Retinal pigment epithelial cell (primary cell): ENCODE measurements at regions not wholly inside any gene's neighbourhood (a gene's known extent, or its start where the extent isn't known, plus 50 kb on each side); places are given as distances from the start of the nearest gene placed in this dataset.
A peak's percentile ranks its signal among the peaks of the same experiment; 100 is the strongest.

Experiments
- DNase-seq: peaks from one replicate; pipeline ENCODE4 v3.0.0-alpha.2; 2010; ENCODE audit warnings: low read depth
- H3K4me3 ChIP-seq: 2 replicates; pipeline ENCODE4 v1.5.1; 2011; ENCODE audit warnings: mild to moderate bottlenecking, low read length, control low read depth, moderate library complexity
- TF ChIP-seq, protein P1 (sequence below): conservative IDR thresholded peaks from 2 replicates; pipeline ENCODE4 v1.5.1; 2011; ENCODE audit warnings: low read depth, low read length, control low read depth, inconsistent platforms

DNA sequence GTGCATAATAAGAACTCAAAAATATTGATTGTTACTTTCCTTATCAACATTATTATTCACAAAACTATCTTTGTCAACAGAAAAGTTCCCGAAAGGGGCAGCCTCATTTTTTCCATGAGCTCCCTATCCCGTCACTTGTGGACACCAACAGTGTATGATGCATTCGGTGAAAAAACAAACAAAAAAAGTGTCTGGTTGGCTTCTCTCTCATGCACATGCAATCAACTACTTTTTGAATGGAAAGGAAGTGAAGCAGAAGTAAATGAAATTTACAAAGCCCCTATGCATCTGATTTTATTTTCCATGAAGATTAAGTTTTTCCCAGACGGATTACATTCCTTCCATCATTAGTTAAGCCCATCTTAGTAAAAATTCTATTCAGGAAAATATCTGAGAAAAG is 526.9 kb downstream of the RFC3 start:
- DNase-seq = peak; percentile 84
- no peak overlapping the region for H3K4me3 ChIP-seq
- TF ChIP-seq, protein P1, sequence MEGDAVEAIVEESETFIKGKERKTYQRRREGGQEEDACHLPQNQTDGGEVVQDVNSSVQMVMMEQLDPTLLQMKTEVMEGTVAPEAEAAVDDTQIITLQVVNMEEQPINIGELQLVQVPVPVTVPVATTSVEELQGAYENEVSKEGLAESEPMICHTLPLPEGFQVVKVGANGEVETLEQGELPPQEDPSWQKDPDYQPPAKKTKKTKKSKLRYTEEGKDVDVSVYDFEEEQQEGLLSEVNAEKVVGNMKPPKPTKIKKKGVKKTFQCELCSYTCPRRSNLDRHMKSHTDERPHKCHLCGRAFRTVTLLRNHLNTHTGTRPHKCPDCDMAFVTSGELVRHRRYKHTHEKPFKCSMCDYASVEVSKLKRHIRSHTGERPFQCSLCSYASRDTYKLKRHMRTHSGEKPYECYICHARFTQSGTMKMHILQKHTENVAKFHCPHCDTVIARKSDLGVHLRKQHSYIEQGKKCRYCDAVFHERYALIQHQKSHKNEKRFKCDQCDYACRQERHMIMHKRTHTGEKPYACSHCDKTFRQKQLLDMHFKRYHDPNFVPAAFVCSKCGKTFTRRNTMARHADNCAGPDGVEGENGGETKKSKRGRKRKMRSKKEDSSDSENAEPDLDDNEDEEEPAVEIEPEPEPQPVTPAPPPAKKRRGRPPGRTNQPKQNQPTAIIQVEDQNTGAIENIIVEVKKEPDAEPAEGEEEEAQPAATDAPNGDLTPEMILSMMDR = no peak

DNA sequence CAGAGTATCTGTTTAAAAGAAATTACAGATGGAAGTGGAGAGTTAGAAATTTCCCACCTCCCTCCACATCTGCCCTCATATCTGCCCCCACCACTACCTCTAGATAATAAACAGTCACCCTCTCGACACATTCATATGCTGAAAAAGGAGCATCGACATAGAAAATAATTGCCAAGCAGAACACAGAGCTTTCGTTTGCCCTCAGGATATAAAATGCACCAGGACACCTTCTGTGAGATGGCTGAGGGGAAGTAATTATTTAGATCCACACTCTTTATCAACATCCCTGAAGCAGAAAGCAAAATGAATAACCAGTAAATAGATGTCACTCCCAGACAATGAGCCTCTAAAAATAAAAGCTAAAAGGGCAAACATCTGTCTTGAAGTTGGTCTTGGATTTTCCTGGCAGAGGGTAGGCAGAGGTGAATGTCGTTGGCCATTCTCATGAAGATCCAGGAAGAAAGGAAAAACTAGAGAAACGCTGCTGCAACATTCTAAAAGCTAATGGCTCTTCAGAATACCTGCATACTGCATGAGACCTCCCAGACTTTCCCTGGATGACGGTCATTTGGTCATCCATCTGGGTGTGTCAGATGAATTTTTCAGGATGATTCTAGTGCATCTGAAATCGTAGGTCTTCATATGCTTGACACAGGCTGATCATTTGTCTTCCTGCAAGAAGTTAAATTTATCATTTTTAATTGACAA is 527.5 kb downstream of the RFC3 start:
- no peak overlapping the region for H3K4me3 ChIP-seq
- TF ChIP-seq, protein P1 = no peak
- no peak for DNase-seq

DNA sequence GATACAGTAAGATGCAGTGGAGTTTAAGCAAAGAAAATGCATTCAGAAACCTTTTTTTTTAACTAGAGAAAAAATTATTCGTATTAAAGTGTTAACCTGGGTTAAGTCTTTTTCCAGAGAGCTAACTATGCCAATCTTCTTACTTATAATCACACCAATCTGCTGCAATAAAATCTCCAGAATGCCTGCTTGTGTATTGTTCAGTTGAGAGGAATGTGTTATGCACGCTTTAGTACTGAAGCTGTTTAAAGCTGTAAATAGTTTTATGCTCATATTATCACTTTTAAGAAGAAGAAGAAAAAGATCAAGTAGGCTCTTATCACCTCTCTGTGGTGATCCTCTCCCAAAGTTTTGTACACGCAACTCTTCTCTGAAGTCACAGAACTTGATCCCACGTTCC is 528.7 kb downstream of the RFC3 start:
- no peak overlapping the region for H3K4me3 ChIP-seq
- TF ChIP-seq, protein P1 = no peak
- peak; percentile 82 for DNase-seq

DNA sequence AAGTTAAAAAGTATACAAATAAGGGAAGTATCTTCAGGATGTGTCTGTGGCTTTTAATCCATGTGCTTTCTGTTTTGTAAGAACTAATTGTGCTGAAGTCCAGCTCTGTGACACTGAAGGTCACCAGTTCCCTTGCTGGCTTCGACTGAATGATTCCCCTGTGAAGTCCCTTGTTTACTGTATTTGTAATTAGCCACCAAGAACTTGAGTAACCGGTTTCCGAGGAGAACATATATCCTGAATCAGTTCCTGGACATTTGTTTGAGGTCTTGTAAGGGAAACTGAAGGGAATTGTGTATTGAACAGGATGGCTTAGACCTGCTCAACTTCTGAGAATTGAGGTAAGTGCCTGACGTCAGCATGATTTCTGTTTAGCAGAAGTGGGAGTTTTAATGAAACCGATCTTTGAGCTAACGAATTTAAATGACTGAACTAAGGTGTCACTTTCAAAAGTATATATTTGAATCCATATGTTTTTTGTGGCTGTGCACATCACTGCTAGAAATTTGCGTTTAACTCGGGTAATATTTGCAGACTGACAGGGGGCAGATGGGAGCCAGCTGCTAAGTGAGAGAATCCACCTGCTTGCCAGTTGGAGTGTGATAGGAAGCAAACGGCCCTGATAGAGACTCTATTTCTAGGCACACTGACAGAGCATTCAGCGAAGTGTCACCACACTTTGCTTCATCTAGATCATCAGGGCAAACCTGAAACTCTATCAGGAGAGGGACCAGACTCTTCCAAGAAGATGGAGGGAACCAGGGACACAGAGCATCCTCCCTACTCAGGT is 530.0 kb downstream of the RFC3 start:
- DNase-seq = no peak
- TF ChIP-seq, protein P1 = no peak
- H3K4me3 ChIP-seq = no peak overlapping the region

DNA sequence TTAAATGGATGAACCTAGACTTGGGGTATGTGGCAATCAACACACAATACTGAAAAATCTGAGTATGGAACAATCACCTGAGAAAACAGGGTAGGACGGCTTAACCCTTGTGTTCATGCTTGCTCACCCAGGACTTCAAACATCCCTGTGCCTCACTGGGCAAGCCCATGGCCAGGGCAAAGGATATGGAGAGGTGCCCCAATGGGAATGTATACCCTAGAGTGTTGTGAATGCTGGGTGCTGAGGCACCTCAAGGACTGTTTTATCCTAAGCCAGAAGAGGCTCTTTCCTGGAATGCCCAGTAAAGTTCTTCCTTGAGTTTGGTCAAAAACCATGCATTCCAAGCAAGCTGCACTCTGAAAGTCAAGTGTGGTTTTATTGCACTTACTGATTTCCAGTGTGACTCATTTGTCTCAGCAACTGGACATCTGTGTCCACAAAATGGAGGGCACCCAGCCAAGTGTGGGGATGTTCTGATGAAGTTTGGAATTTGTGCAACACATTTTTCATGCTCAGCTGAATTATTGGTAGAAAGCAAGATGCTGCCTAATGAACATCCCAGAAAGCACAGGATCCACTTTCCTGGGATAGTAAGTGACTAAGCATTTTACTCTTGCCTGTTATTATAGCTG is 531.3 kb downstream of the RFC3 start:
- DNase-seq = peak; percentile 83
- TF ChIP-seq, protein P1 = no peak
- no peak overlapping the region for H3K4me3 ChIP-seq

DNA sequence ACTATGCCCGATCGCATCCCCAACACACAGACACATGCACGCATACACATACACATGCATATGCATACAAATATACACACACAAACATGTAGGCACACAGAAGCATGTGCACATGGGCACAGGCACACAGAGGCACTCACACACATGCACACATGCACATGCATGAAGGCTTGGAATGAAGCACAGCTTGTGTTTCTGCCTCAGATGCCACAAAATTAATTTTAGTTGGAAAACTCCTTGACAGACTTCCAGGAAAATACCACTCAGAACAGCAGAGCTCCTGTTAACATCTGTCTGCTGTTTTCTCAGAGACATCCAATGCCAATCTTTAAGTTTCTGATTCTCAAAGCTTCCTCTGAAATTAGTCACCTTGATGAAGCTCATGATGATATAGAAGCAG is 532.7 kb downstream of the RFC3 start:
- TF ChIP-seq, protein P1 = no peak
- DNase-seq = no peak
- no peak overlapping the region for H3K4me3 ChIP-seq
